Cardiac muscle cell (in vitro differentiated cells and primary cell): ENCODE measurements at regions not wholly inside any gene's neighbourhood (a gene's known extent, or its start where the extent isn't known, plus 50 kb on each side); places are given as distances from the start of the nearest gene placed in this dataset.

Experiments used
- DNase-seq, 2 donors: peaks; one replicate each; pipeline versions ENCODE4 v3.0.0 to v3.0.0-alpha.2; 2010 to 2017; ENCODE audit warnings: low read depth in 1 of 2, low spot score in 1 of 2
- H3K27ac ChIP-seq: fragments of 200-600 bp; sonication (generic); 2 replicates; pipeline ENCODE4 v1.5.1; 2016
- H3K27me3 ChIP-seq: fragments of 200-600 bp; sonication (generic); 2 replicates; pipeline ENCODE4 v1.6.0; 2016; ENCODE audit warnings: control low read depth
- H3K36me3 ChIP-seq: fragments of 200-600 bp; sonication (generic); 2 replicates; pipeline ENCODE4 v1.5.1; 2016; ENCODE audit warnings: control low read depth
- H3K4me1 ChIP-seq: fragments of 200-600 bp; sonication (generic); 2 replicates; pipeline ENCODE4 v1.8.1; 2017; ENCODE audit warnings: low read depth, mild to moderate bottlenecking, mixed run types
- H3K4me3 ChIP-seq: fragments of 200-600 bp; sonication (generic); 2 replicates; pipeline ENCODE4 v1.5.1; 2016; ENCODE audit warnings: mild to moderate bottlenecking
- H3K9me3 ChIP-seq: fragments of 200-600 bp; sonication (generic); 2 replicates; pipeline ENCODE4 v1.5.1; 2017; ENCODE audit warnings: low read depth, mild to moderate bottlenecking, control low read depth
- CTCF ChIP-seq: IDR thresholded peaks from 2 replicates; pipeline ENCODE4 v1.5.1; 2012; ENCODE audit warnings: low read depth, mild to moderate bottlenecking, low read length

GRCh38 chr2:104481341-104481740 lies 372.6 kb upstream of the POU3F3 start:
- no peak overlapping the region for H3K4me3 ChIP-seq
- H3K27me3 ChIP-seq: no peaks in the 10 kb centered on the region
- H3K4me1 ChIP-seq: no peaks in the 10 kb centered on the region
- H3K27ac ChIP-seq: no peak overlapping the region
- no peak for DNase-seq
- H3K9me3 ChIP-seq: no peaks in the 10 kb centered on the region
- no peak for TF ChIP-seq CTCF
- H3K36me3 ChIP-seq: no peaks in the 10 kb centered on the region

- no peaks in the 10 kb centered on the region for H3K4me1 ChIP-seq
- H3K36me3 ChIP-seq: no peaks in the 10 kb centered on the region
- TF ChIP-seq CTCF: no peak
- DNase-seq: no peak
- H3K4me3 ChIP-seq: no peak overlapping the region
- no peaks in the 10 kb centered on the region for H3K9me3 ChIP-seq
- no peak overlapping the region for H3K27ac ChIP-seq
- no peaks in the 10 kb centered on the region for H3K27me3 ChIP-seq
Observed at GRCh38 chr2:104487366-104487765, 366.5 kb upstream of the POU3F3 start.

- Histone ChIP-seq H3K36me3 (no peaks in the 10 kb centered on the region), H3K27ac (no peak overlapping the region), H3K4me3 (no peak overlapping the region), H3K9me3 (no peaks in the 10 kb centered on the region), H3K4me1 (no peaks in the 10 kb centered on the region), H3K27me3 (no peaks in the 10 kb centered on the region)
- no peak for DNase-seq
- no peak for TF ChIP-seq CTCF
Observed at GRCh38 chr2:104493698-104494097, 360.2 kb upstream of the POU3F3 start.

- H3K27ac ChIP-seq: no peak overlapping the region
- H3K4me3 ChIP-seq: no peak overlapping the region
- H3K36me3 ChIP-seq: no peaks in the 10 kb centered on the region
- H3K27me3 ChIP-seq: no peaks in the 10 kb centered on the region
- no peaks in the 10 kb centered on the region for H3K4me1 ChIP-seq
- no peak for DNase-seq
- no peaks in the 10 kb centered on the region for H3K9me3 ChIP-seq
- no peak for TF ChIP-seq CTCF
Observed at GRCh38 chr2:104501342-104501741, 352.6 kb upstream of the POU3F3 start.

- H3K27ac ChIP-seq: no peak overlapping the region
- no peaks in the 10 kb centered on the region for H3K36me3 ChIP-seq
- H3K9me3 ChIP-seq: no peaks in the 10 kb centered on the region
- no peak for DNase-seq
- no peaks in the 10 kb centered on the region for H3K27me3 ChIP-seq
- no peak for TF ChIP-seq CTCF
- no peak overlapping the region for H3K4me3 ChIP-seq
- H3K4me1 ChIP-seq: no peaks in the 10 kb centered on the region
Observed at GRCh38 chr2:104501929-104502328, 352.0 kb upstream of the POU3F3 start.

GRCh38 chr2:104502901-104503300 lies 351.0 kb upstream of the POU3F3 start:
- Histone ChIP-seq H3K4me3 (no peak overlapping the region), H3K27ac (no peak overlapping the region), H3K36me3 (no peaks in the 10 kb centered on the region), H3K9me3 (no peaks in the 10 kb centered on the region), H3K4me1 (no peaks in the 10 kb centered on the region), H3K27me3 (no peaks in the 10 kb centered on the region)
- TF ChIP-seq CTCF: no peak
- no peak for DNase-seq
